A673 (cell line): ENCODE measurements at regions not wholly inside any gene's neighbourhood (a gene's known extent, or its start where the extent isn't known, plus 50 kb on each side); places are given as distances from the start of the nearest gene placed in this dataset.

Experiments used
- BruUV-seq: library from RNA; stranded (reverse); fragments of 400-500 nt; replicated peaks from 2 replicates; lab custom pipeline; 2021; lab: Mats Ljungman, UMichigan
- CTCF ChIA-PET: fragments of 300-600 bp; sonication (Branson Sonifier 250); formaldehyde crosslinking; loops from one replicate; lab custom pipeline; 2022; ENCODE audit warnings: antibody characterized with exemption; lab: Charles Lee
- POLR2A ChIA-PET: fragments of 300-600 bp; sonication (Branson Sonifier 250); formaldehyde crosslinking; loops from one replicate; lab custom pipeline; 2022; ENCODE audit warnings: antibody characterized with exemption; ENCODE audit not compliant: low non-redundant PET; lab: Charles Lee
- DNase-seq: peaks from one replicate; pipeline ENCODE4 v3.0.0-alpha.2; 2015; ENCODE audit warnings: low spot score
- H3K27ac ChIP-seq: fragments of 200-600 bp; sonication (generic); 2 replicates; pipeline ENCODE4 v1.5.1; 2016; ENCODE audit warnings: mixed run types, low read depth, mild to moderate bottlenecking, mixed read lengths, antibody characterized with exemption, low read length; ENCODE audit not compliant: poor library complexity, severe bottlenecking
- H3K27me3 ChIP-seq: fragments of 200-600 bp; sonication (generic); replicated peaks from 2 replicates; pipeline ENCODE4 v1.6.1; 2017; ENCODE audit warnings: mixed run types, low read depth, mild to moderate bottlenecking, mixed read lengths, antibody characterized with exemption, low read length; ENCODE audit not compliant: insufficient read depth, poor library complexity
- H3K36me3 ChIP-seq: fragments of 200-600 bp; sonication (generic); 2 replicates; pipeline ENCODE4 v1.6.1; 2016; ENCODE audit warnings: mixed run types, mild to moderate bottlenecking, mixed read lengths, antibody characterized with exemption, low read length; ENCODE audit not compliant: insufficient read depth, poor library complexity, severe bottlenecking
- H3K4me1 ChIP-seq: fragments of 200-600 bp; sonication (generic); 2 replicates; pipeline ENCODE4 v1.6.1; 2017; ENCODE audit warnings: mixed run types, mild to moderate bottlenecking, mixed read lengths, antibody characterized with exemption, low read length; ENCODE audit not compliant: insufficient read depth, poor library complexity, severe bottlenecking
- H3K4me3 ChIP-seq: fragments of 200-600 bp; sonication (generic); 2 replicates; pipeline ENCODE4 v1.5.1; 2016; ENCODE audit warnings: low read depth, mixed run types, mild to moderate bottlenecking, mixed read lengths, low read length; ENCODE audit not compliant: poor library complexity, severe bottlenecking
- H3K9me3 ChIP-seq: fragments of 200-600 bp; sonication (generic); 2 replicates; pipeline ENCODE4 v1.6.1; 2016; ENCODE audit warnings: mixed run types, low read depth, mild to moderate bottlenecking, mixed read lengths, antibody characterized with exemption, low read length; ENCODE audit not compliant: poor library complexity, severe bottlenecking
- EZH2 ChIP-seq: fragments of 200-600 bp; sonication (generic); IDR thresholded peaks from 2 replicates; pipeline ENCODE4 v1.6.1; 2017; ENCODE audit warnings: borderline replicate concordance, low read depth, mild to moderate bottlenecking, mixed read lengths, antibody characterized with exemption, low read length; ENCODE audit not compliant: poor library complexity, severe bottlenecking
- intact Hi-C: fragments of 100-400 bp; cut with micrococcal nuclease; formaldehyde crosslinking; loops from one replicate; pipeline ENCODE4 v1.10.0; 2022; ENCODE audit not compliant: unreplicated experiment
- TF ChIP-seq, protein P1 (sequence below): fragments of 300-800, 200-600 bp; sonication (generic); conservative IDR thresholded peaks from 2 replicates; pipeline ENCODE4 v1.5.1; 2017; ENCODE audit warnings: low read depth, mild to moderate bottlenecking, antibody characterized with exemption, low read length, moderate library complexity, mixed read lengths

DNA sequence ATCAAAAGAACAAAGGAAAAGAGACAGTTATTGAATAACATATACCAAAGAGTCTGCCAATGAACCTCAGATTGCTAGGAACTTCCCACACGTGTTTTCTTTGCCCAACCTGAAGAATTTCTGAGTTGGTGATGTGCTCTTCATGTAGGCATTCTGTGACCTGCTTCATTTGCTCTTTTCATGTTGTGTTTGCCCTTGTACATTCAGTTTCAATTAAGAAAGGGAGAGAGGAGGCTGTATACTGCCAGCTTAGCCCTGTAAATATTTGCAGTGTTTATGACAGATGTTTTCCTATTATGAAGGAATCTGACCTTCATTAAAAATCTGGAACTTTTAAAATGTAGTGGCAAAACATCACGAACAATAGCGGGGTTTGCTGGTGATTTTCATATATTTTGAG, 168.5 kb downstream of the GAS1 start:
- ChIA-PET CTCF (no interaction called here), POLR2A (no interaction called here)
- H3K36me3 ChIP-seq = no peaks in the 10 kb centered on the region
- no peaks in the 10 kb centered on the region for H3K27me3 ChIP-seq
- no peaks in the 10 kb centered on the region for H3K4me1 ChIP-seq
- no peak overlapping the region for H3K27ac ChIP-seq
- intact Hi-C loops = no loop called here
- no peak overlapping the region for H3K4me3 ChIP-seq
- no peak for TF ChIP-seq EZH2
- TF ChIP-seq, protein P1, sequence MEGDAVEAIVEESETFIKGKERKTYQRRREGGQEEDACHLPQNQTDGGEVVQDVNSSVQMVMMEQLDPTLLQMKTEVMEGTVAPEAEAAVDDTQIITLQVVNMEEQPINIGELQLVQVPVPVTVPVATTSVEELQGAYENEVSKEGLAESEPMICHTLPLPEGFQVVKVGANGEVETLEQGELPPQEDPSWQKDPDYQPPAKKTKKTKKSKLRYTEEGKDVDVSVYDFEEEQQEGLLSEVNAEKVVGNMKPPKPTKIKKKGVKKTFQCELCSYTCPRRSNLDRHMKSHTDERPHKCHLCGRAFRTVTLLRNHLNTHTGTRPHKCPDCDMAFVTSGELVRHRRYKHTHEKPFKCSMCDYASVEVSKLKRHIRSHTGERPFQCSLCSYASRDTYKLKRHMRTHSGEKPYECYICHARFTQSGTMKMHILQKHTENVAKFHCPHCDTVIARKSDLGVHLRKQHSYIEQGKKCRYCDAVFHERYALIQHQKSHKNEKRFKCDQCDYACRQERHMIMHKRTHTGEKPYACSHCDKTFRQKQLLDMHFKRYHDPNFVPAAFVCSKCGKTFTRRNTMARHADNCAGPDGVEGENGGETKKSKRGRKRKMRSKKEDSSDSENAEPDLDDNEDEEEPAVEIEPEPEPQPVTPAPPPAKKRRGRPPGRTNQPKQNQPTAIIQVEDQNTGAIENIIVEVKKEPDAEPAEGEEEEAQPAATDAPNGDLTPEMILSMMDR = no peak
- no TSS peak for BruUV-seq
- no peak for DNase-seq
- no peaks in the 10 kb centered on the region for H3K9me3 ChIP-seq

DNA sequence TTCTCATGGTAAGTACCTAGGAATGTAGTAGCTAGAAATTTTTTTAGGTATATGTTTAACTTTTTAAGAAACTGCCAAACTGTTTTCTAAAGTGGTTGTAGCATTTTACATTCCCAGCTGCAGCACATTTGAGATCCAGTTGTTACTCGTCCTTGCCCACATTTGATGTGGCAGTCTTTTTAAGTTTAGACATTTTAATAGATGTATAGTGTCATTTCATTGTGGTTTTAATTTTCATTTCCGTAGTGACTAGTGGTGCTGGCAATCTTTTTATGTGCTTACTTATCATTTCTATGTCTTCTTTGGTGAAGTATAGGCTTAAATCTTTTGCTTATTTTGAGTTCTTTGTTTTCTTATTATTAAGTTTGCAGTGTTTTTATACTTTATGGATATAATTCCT, 171.6 kb downstream of the GAS1 start:
- H3K9me3 ChIP-seq = no peaks in the 10 kb centered on the region
- no peaks in the 10 kb centered on the region for H3K27me3 ChIP-seq
- peak; percentile 12 for DNase-seq
- no peak overlapping the region for H3K27ac ChIP-seq
- H3K4me1 ChIP-seq = no peaks in the 10 kb centered on the region
- CTCF ChIA-PET = no interaction called here
- intact Hi-C loops = no loop called here
- BruUV-seq = no TSS peak
- no peak overlapping the region for H3K4me3 ChIP-seq
- no peak for TF ChIP-seq EZH2
- TF ChIP-seq, protein P1 = no peak
- POLR2A ChIA-PET = no interaction called here
- H3K36me3 ChIP-seq = no peaks in the 10 kb centered on the region

DNA sequence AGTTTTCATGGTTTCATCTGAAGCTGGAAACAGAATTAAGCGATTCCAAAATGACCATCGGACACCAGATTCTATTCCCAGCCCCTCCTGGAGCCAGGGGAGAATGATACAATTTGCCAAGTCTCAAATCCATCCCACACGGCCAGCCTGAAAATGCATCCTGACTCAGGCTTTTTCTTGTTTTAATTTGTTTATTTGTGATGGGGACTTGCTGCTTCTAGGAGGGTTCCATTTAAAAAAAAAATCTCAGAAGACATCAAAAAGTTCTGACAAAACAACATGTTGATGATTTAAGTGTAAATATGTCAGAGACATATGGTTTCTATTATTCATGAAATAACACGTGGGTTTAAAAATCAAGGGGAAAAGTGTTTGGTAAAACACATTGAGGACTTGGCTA, 173.2 kb downstream of the GAS1 start:
- Histone ChIP-seq H3K4me1 (no peaks in the 10 kb centered on the region), H3K27me3 (no peaks in the 10 kb centered on the region), H3K9me3 (no peaks in the 10 kb centered on the region), H3K36me3 (no peaks in the 10 kb centered on the region), H3K4me3 (no peak overlapping the region), H3K27ac (no peak overlapping the region)
- POLR2A ChIA-PET = no interaction called here
- CTCF ChIA-PET = no interaction called here
- TF ChIP-seq, protein P1 = no peak
- no peak for TF ChIP-seq EZH2
- no peak for DNase-seq
- intact Hi-C loops = no loop called here
- no TSS peak for BruUV-seq
